GM19238 (cell line): ENCODE measurements at regions not wholly inside any gene's neighbourhood (a gene's known extent, or its start where the extent isn't known, plus 50 kb on each side); places are given as distances from the start of the nearest gene placed in this dataset.
"Not testable (repeated sequence)": the region's sequence is repeated elsewhere in the genome, so short reads cannot be mapped to it uniquely, and the experiment has no call there.

ENCODE experiments used
- DNase-seq: peaks from one replicate; pipeline ENCODE4 v3.0.0; 2011; ENCODE audit warnings: low spot score; ENCODE audit not compliant: insufficient read length

DNA sequence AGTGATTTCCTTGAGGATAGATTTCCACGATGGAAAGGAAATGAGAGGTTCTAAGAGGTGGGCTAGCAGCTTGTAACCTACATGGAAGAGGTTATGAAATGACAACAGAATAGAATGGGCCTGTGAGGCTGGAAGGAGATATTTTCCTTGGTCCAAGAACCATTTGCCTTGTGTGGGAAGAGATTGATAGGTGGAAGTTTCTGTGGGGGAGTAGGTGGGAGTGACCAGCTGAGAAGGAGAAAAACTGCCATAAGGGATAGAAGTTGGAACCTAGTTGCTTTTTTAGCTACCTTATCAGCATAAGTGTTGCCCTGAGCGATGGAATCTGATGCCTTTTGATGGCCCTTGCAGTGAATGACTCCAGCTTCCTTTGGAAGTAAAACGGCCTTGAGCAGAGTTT, 60.4 kb upstream of the NAA35 start:
- DNase-seq: not testable (repeated sequence)

DNA sequence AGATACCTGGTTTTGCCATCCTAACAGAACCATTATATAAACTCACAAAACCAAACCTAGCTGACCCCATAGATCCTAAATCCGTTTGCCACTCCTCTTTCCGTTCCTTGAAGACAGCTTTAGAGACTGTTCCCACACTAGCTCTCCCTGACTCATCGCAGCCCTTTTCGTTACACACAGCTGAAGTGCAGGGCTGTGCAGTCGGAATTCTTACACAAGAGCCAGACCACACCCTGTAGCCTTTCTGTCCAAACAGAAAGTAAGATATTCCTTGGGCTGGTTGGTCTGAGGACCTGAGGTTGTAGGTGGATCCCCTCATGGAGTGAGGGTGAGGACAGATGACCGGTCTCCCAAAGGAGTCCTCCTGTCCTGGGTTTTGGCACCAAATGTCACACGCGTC, 56.7 kb upstream of the NAA35 start:
- DNase-seq: no peak

DNA sequence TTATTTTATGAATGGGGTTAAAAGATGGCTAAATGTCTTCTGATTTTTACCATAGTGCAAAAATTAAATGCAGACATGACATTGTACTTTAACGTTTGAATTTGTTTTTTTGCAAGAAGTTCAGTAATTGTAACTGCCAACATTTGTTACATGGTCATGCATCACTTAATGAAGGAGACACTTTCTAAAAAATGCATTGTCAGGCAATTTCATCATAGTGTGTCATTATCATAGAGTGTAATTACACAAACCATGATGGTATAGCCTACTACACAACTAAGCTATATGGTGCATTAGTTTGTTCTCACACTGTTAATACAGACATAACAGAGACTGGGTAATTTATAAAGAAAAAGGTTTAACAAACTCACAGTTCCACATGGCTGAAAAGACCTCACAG, 50.0 kb upstream of the NAA35 start:
- no peak for DNase-seq
